HepG2 (cell line): ENCODE measurements at regions not wholly inside any gene's neighbourhood (a gene's known extent, or its start where the extent isn't known, plus 50 kb on each side); places are given as distances from the start of the nearest gene placed in this dataset.

Experiments used
- ATM ChIP-seq: fragments of 450-650 bp; IDR thresholded peaks from 2 replicates; pipeline ENCODE4 v1.7.1; 2017; ENCODE audit warnings: mild to moderate bottlenecking, borderline replicate concordance
- CTCF ChIP-seq: sonication (generic); formaldehyde crosslinking; IDR thresholded peaks from 2 replicates; pipeline ENCODE4 v1.5.0; 2020; ENCODE audit warnings: mild to moderate bottlenecking, missing genetic modification reagents, moderate library complexity
- FOXJ3 ChIP-seq: sonication (generic); formaldehyde crosslinking; IDR thresholded peaks from 2 replicates; pipeline ENCODE4 v1.4.0; 2020; ENCODE audit warnings: missing genetic modification reagents, mild to moderate bottlenecking, borderline replicate concordance
- FOXK1 ChIP-seq: sonication (generic); formaldehyde crosslinking; IDR thresholded peaks from 2 replicates; pipeline ENCODE4 v1.4.0; 2020; ENCODE audit warnings: low read depth, missing genetic modification reagents, borderline replicate concordance
- NR2C2 ChIP-seq: sonication (generic); formaldehyde crosslinking; IDR thresholded peaks from 2 replicates; pipeline ENCODE4 v1.4.0; 2020; ENCODE audit warnings: missing genetic modification reagents, mild to moderate bottlenecking, moderate library complexity, borderline replicate concordance
- PCBP2 ChIP-seq: fragments of 200-400 bp; formaldehyde crosslinking; optimal IDR thresholded peaks from 2 replicates; pipeline ENCODE3; 2018; ENCODE audit warnings: low read length, low read depth; ENCODE audit not compliant: poor library complexity, severe bottlenecking
- PHB2 ChIP-seq: fragments of 450-650 bp; IDR thresholded peaks from 2 replicates; pipeline ENCODE4 v1.6.1; 2018; ENCODE audit not compliant: partially characterized antibody
- POLR2AphosphoS5 ChIP-seq: IDR thresholded peaks from 2 replicates; pipeline ENCODE4 v1.6.1; 2012; ENCODE audit warnings: low read depth, low read length
- ZBTB46 ChIP-seq: sonication (generic); formaldehyde crosslinking; IDR thresholded peaks from 2 replicates; pipeline ENCODE4 v1.4.0; 2020; ENCODE audit warnings: mild to moderate bottlenecking, missing genetic modification reagents, borderline replicate concordance
- ZSCAN20 ChIP-seq: sonication (generic); formaldehyde crosslinking; IDR thresholded peaks from 2 replicates; pipeline ENCODE4 v1.4.0; 2020; ENCODE audit warnings: missing genetic modification reagents, mild to moderate bottlenecking, borderline replicate concordance
- TF ChIP-seq, protein P1 (sequence below): sonication (generic); formaldehyde crosslinking; conservative IDR thresholded peaks from 2 replicates; pipeline ENCODE4 v1.4.0; 2020; ENCODE audit warnings: mild to moderate bottlenecking, missing genetic modification reagents, moderate library complexity

DNA sequence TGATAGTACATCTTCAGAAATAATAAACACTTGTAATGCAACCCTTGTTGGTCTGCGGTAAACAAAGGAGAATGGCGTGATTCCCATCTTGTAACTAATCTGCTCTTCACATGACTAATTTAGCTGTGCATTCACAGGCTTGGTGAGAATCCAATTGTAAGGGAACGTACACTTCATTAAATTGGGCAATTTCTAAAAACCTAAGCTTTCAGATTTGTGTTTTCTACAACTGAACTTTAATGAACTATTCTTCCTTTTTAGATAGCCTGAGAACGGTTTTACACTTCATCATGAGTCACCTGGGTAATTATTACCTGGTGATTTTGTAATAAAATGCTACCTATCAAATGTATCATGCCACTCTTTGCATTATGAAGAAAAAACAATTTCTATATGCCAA lies 306.9 kb downstream of the KLF5 start:
- TF ChIP-seq ZSCAN20 (CRISPR knock-in tag): no peak
- TF ChIP-seq ZBTB46 (CRISPR knock-in tag): no peak
- no peak for TF ChIP-seq PHB2
- TF ChIP-seq, protein P1, sequence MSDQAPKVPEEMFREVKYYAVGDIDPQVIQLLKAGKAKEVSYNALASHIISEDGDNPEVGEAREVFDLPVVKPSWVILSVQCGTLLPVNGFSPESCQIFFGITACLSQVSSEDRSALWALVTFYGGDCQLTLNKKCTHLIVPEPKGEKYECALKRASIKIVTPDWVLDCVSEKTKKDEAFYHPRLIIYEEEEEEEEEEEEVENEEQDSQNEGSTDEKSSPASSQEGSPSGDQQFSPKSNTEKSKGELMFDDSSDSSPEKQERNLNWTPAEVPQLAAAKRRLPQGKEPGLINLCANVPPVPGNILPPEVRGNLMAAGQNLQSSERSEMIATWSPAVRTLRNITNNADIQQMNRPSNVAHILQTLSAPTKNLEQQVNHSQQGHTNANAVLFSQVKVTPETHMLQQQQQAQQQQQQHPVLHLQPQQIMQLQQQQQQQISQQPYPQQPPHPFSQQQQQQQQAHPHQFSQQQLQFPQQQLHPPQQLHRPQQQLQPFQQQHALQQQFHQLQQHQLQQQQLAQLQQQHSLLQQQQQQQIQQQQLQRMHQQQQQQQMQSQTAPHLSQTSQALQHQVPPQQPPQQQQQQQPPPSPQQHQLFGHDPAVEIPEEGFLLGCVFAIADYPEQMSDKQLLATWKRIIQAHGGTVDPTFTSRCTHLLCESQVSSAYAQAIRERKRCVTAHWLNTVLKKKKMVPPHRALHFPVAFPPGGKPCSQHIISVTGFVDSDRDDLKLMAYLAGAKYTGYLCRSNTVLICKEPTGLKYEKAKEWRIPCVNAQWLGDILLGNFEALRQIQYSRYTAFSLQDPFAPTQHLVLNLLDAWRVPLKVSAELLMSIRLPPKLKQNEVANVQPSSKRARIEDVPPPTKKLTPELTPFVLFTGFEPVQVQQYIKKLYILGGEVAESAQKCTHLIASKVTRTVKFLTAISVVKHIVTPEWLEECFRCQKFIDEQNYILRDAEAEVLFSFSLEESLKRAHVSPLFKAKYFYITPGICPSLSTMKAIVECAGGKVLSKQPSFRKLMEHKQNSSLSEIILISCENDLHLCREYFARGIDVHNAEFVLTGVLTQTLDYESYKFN (CRISPR knock-in tag): no peak
- TF ChIP-seq ATM: no peak
- TF ChIP-seq FOXK1 (CRISPR knock-in tag): no peak
- no peak for TF ChIP-seq CTCF (CRISPR knock-in tag)
- TF ChIP-seq NR2C2 (CRISPR knock-in tag): no peak
- no peak for TF ChIP-seq FOXJ3 (CRISPR knock-in tag)
- no peak for TF ChIP-seq POLR2AphosphoS5
- TF ChIP-seq PCBP2: no peak
